Epithelial cell of proximal tubule (primary cell): ENCODE measurements at regions not wholly inside any gene's neighbourhood (a gene's known extent, or its start where the extent isn't known, plus 50 kb on each side); places are given as distances from the start of the nearest gene placed in this dataset.

Experiments used
- DNase-seq: peaks from one replicate; pipeline ENCODE4 v3.0.0-alpha.2; 2011; ENCODE audit warnings: low read depth
- H3K4me3 ChIP-seq: 2 replicates; pipeline ENCODE4 v1.5.1; 2011; ENCODE audit warnings: low read depth, mild to moderate bottlenecking, low read length
- CTCF ChIP-seq: conservative IDR thresholded peaks from 2 replicates; pipeline ENCODE4 v1.5.1; 2012; ENCODE audit warnings: low read depth, mild to moderate bottlenecking, low read length

GRCh38 chr12:34190054-34190453 lies 167.8 kb downstream of the ALG10 start:
- no peak for TF ChIP-seq CTCF
- no peak overlapping the region for H3K4me3 ChIP-seq
- no peak for DNase-seq

- no peak for TF ChIP-seq CTCF
- DNase-seq = no peak
- H3K4me3 ChIP-seq = no peak overlapping the region
Observed at GRCh38 chr12:34198924-34199323, 176.6 kb downstream of the ALG10 start.

- H3K4me3 ChIP-seq = no peak overlapping the region
- TF ChIP-seq CTCF = no peak
- DNase-seq = no peak
Observed at GRCh38 chr12:34203866-34204620, 181.7 kb downstream of the ALG10 start.

- DNase-seq = no peak
- no peak for TF ChIP-seq CTCF
- H3K4me3 ChIP-seq = no peak overlapping the region
Observed at GRCh38 chr12:34204830-34205285, 182.6 kb downstream of the ALG10 start.

- DNase-seq = no peak
- no peak overlapping the region for H3K4me3 ChIP-seq
- no peak for TF ChIP-seq CTCF
Observed at GRCh38 chr12:34205401-34205800, 183.1 kb downstream of the ALG10 start.

- DNase-seq = no peak
- H3K4me3 ChIP-seq = no peak overlapping the region
- no peak for TF ChIP-seq CTCF
Observed at GRCh38 chr12:34206061-34206785, 183.9 kb downstream of the ALG10 start.
